ENCODE measurements at regions not wholly inside any gene's neighbourhood (a gene's known extent, or its start where the extent isn't known, plus 50 kb on each side); places are given as distances from the start of the nearest gene placed in this dataset.
A peak's percentile ranks its signal among the peaks of the same experiment; 100 is the strongest.
"Not testable (repeated sequence)": the region's sequence is repeated elsewhere in the genome, so short reads cannot be mapped to it uniquely, and the experiment has no call there.

DNA sequence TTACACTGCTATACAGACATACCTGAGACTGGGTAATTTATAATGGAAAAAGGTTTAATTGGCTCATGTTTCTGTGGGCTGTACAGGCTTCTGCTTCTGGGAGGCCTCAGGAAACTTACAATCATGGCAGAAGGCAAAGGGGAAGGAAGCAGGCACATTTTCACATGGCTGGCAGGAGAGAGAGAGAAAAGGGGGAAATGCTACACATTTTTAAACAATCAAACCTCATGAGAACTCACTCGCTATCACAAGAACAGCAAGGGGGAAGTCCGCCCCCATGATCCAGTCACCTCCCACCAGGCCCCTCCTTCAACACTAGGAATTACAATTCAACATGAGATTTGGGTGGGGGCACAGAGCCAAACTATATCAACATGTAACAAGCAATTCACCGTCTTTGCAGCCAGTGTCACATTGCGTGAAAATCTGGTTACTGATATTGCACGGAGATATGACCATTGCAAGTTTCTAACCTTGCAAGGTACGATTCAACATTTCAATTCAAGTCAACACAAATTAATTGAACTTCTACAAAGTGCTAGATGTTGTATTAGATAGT, 61.7 kb upstream of the RELL1 start:
- Mint-ChIP-seq H3K4me3 (no peak overlapping the region), H3K27ac (no peak overlapping the region), H3K27me3 (ENCODE audit: insufficient read depth, low read depth, poor library complexity) (peaks cover 6% of the 10 kb centered on the region), H3K4me1 (no peaks in the 10 kb centered on the region; the same call in 2 of the 3 replicates), H3K9me3 (peaks cover 6% of the 10 kb centered on the region), H3K36me3 (ENCODE audit: low read depth) (no peaks in the 10 kb centered on the region; the same call in 2 of the 3 replicates)
- DNase-seq (ENCODE audit: low spot score), result no peak
- H3K79me2 ChIP-seq (replicated peaks; ENCODE audit: insufficient read depth), result no peaks in the 10 kb centered on the region
- no peaks in the 10 kb centered on the region for H3F3A ChIP-seq (replicated peaks; ENCODE audit: low read depth)
- H3K4me2 ChIP-seq, result no peak overlapping the region
- no peaks in the 10 kb centered on the region for H3K4me1 ChIP-seq (ENCODE audit: insufficient read depth)
- ATAC-seq, result no peak
- no peak overlapping the region for H3K4me3 ChIP-seq
- no peak overlapping the region for H3K27ac ChIP-seq (ENCODE audit: low read depth)
- H2AFZ ChIP-seq, result 0 out of 2 replicates have a peak overlapping the region, but pooled peaks have one; percentile 34
- H3K27me3 ChIP-seq (ENCODE audit: insufficient read depth), result no peaks in the 10 kb centered on the region
- no peaks in the 10 kb centered on the region for H4K20me1 ChIP-seq (replicated peaks; ENCODE audit: insufficient read depth)
- H3K9me2 ChIP-seq (ENCODE audit: insufficient read depth), result no peaks in the 10 kb centered on the region
- no peaks in the 10 kb centered on the region for H3K36me3 ChIP-seq (ENCODE audit: insufficient read depth)
- TF ChIP-seq, protein P1, sequence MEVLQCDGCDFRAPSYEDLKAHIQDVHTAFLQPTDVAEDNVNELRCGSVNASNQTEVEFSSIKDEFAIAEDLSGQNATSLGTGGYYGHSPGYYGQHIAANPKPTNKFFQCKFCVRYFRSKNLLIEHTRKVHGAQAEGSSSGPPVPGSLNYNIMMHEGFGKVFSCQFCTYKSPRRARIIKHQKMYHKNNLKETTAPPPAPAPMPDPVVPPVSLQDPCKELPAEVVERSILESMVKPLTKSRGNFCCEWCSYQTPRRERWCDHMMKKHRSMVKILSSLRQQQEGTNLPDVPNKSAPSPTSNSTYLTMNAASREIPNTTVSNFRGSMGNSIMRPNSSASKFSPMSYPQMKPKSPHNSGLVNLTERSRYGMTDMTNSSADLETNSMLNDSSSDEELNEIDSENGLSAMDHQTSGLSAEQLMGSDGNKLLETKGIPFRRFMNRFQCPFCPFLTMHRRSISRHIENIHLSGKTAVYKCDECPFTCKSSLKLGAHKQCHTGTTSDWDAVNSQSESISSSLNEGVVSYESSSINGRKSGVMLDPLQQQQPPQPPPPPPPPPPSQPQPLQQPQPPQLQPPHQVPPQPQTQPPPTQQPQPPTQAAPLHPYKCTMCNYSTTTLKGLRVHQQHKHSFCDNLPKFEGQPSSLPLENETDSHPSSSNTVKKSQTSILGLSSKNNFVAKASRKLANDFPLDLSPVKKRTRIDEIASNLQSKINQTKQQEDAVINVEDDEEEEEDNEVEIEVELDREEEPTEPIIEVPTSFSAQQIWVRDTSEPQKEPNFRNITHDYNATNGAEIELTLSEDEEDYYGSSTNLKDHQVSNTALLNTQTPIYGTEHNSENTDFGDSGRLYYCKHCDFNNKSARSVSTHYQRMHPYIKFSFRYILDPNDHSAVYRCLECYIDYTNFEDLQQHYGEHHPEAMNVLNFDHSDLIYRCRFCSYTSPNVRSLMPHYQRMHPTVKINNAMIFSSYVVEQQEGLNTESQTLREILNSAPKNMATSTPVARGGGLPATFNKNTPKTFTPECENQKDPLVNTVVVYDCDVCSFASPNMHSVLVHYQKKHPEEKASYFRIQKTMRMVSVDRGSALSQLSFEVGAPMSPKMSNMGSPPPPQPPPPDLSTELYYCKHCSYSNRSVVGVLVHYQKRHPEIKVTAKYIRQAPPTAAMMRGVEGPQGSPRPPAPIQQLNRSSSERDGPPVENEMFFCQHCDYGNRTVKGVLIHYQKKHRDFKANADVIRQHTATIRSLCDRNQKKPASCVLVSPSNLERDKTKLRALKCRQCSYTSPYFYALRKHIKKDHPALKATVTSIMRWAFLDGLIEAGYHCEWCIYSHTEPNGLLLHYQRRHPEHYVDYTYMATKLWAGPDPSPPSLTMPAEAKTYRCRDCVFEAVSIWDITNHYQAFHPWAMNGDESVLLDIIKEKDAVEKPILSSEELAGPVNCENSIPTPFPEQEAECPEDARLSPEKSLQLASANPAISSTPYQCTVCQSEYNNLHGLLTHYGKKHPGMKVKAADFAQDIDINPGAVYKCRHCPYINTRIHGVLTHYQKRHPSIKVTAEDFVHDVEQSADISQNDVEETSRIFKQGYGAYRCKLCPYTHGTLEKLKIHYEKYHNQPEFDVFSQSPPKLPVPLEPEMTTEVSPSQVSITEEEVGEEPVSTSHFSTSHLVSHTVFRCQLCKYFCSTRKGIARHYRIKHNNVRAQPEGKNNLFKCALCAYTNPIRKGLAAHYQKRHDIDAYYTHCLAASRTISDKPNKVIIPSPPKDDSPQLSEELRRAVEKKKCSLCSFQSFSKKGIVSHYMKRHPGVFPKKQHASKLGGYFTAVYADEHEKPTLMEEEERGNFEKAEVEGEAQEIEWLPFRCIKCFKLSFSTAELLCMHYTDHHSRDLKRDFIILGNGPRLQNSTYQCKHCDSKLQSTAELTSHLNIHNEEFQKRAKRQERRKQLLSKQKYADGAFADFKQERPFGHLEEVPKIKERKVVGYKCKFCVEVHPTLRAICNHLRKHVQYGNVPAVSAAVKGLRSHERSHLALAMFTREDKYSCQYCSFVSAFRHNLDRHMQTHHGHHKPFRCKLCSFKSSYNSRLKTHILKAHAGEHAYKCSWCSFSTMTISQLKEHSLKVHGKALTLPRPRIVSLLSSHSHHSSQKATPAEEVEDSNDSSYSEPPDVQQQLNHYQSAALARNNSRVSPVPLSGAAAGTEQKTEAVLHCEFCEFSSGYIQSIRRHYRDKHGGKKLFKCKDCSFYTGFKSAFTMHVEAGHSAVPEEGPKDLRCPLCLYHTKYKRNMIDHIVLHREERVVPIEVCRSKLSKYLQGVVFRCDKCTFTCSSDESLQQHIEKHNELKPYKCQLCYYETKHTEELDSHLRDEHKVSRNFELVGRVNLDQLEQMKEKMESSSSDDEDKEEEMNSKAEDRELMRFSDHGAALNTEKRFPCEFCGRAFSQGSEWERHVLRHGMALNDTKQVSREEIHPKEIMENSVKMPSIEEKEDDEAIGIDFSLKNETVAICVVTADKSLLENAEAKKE (CRISPR knock-in tag; IDR thresholded peaks at IDR 0.05), result no peak
- TF ChIP-seq ZNF331 (CRISPR knock-in tag; IDR thresholded peaks at IDR 0.05; ENCODE audit: low read depth), result no peak

DNA sequence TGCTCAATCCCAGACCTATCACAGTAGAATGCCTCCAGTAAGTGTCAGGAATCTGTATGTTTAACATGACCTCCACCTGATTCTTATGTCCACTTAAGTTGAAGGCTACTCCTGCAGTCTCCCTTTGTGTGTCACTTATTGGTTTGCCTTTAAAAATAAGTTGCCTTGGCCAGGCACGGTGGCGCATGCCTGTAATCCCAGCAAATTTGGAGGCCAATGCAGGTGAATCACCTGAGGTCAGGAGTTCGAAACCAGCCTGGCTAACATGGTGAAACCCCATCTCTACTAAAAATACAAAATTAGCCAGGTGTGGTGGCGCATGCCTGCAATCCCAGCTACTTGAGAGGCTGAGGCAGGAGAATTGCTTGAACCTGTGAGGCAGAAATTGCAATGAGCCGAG, 60.7 kb upstream of the RELL1 start:
- H3K79me2 ChIP-seq (replicated peaks; ENCODE audit: insufficient read depth); H3F3A ChIP-seq (replicated peaks; ENCODE audit: low read depth); H3K9me3 Mint-ChIP-seq; H2AFZ ChIP-seq; H3K4me1 ChIP-seq (ENCODE audit: insufficient read depth); H3K27me3 ChIP-seq (ENCODE audit: insufficient read depth); H3K4me1 Mint-ChIP-seq; DNase-seq (ENCODE audit: low spot score); H3K27ac ChIP-seq (ENCODE audit: low read depth); H3K9me2 ChIP-seq (ENCODE audit: insufficient read depth); ATAC-seq; H3K27me3 Mint-ChIP-seq (ENCODE audit: insufficient read depth, low read depth, poor library complexity); H3K4me3 ChIP-seq; H3K4me2 ChIP-seq; H3K4me3 Mint-ChIP-seq; H3K36me3 Mint-ChIP-seq (ENCODE audit: low read depth); H3K27ac Mint-ChIP-seq; H3K36me3 ChIP-seq (ENCODE audit: insufficient read depth); H4K20me1 ChIP-seq (replicated peaks; ENCODE audit: insufficient read depth): not testable (repeated sequence)

Data from GM23338 (cell line).